Bronchial epithelial cell (primary cell): ENCODE measurements at regions not wholly inside any gene's neighbourhood (a gene's known extent, or its start where the extent isn't known, plus 50 kb on each side); places are given as distances from the start of the nearest gene placed in this dataset.
A peak's percentile ranks its signal among the peaks of the same experiment; 100 is the strongest.

Experiments
- DNase-seq: peaks from one replicate; pipeline ENCODE4 v3.0.0-alpha.2; 2010; ENCODE audit warnings: low read depth
- FAIRE-seq: peaks from 2 replicates; lab custom pipeline; 2011; peaks lifted over from hg19 to GRCh38; lab: Jason Lieb, UNC
- H3K27me3 ChIP-seq: 2 replicates; pipeline ENCODE4 v1.5.1; 2011; ENCODE audit warnings: low read length; ENCODE audit not compliant: control insufficient read depth, insufficient read depth
- H3K36me3 ChIP-seq: 2 replicates; pipeline ENCODE4 v1.5.1; 2011; ENCODE audit warnings: low read length; ENCODE audit not compliant: control insufficient read depth, insufficient read depth
- H3K4me3 ChIP-seq: 2 replicates; pipeline ENCODE4 v1.5.1; 2011; ENCODE audit warnings: mild to moderate bottlenecking, low read depth, low read length, control low read depth
- CTCF ChIP-seq: IDR thresholded peaks from 2 replicates; pipeline ENCODE4 v1.5.1; 2011; ENCODE audit warnings: mild to moderate bottlenecking, moderate library complexity, low read length, control low read depth, inconsistent platforms; ENCODE audit not compliant: insufficient read depth, severe bottlenecking

GRCh38 chr3:107130089-107130700 lies 247.0 kb upstream of the CCDC54 start:
- H3K4me3 ChIP-seq, result no peak overlapping the region
- DNase-seq, result no peak
- no peak for TF ChIP-seq CTCF
- H3K36me3 ChIP-seq, result no peaks in the 10 kb centered on the region
- peak; percentile 95 for FAIRE-seq
- no peaks in the 10 kb centered on the region for H3K27me3 ChIP-seq

GRCh38 chr3:107132674-107133073 lies 244.6 kb upstream of the CCDC54 start:
- DNase-seq (no peak), FAIRE-seq (peak; percentile 40)
- Histone ChIP-seq H3K4me3 (no peak overlapping the region), H3K36me3 (no peaks in the 10 kb centered on the region), H3K27me3 (no peaks in the 10 kb centered on the region)
- no peak for TF ChIP-seq CTCF

GRCh38 chr3:107133891-107134290 lies 243.3 kb upstream of the CCDC54 start:
- Histone ChIP-seq H3K4me3 (no peak overlapping the region), H3K36me3 (no peaks in the 10 kb centered on the region), H3K27me3 (no peaks in the 10 kb centered on the region)
- FAIRE-seq (no peak), DNase-seq (no peak)
- TF ChIP-seq CTCF, result no peak

- FAIRE-seq, result no peak
- Histone ChIP-seq H3K4me3 (no peak overlapping the region), H3K36me3 (no peaks in the 10 kb centered on the region), H3K27me3 (no peaks in the 10 kb centered on the region)
- no peak for TF ChIP-seq CTCF
- no peak for DNase-seq
Observed at GRCh38 chr3:107142171-107142570, 235.1 kb upstream of the CCDC54 start.

- FAIRE-seq (no peak), DNase-seq (no peak)
- no peak for TF ChIP-seq CTCF
- no peak overlapping the region for H3K4me3 ChIP-seq
- H3K36me3 ChIP-seq, result no peaks in the 10 kb centered on the region
- H3K27me3 ChIP-seq, result no peaks in the 10 kb centered on the region
Observed at GRCh38 chr3:107142786-107143575, 234.3 kb upstream of the CCDC54 start.

GRCh38 chr3:107150675-107151074 lies 226.6 kb upstream of the CCDC54 start:
- no peaks in the 10 kb centered on the region for H3K27me3 ChIP-seq
- DNase-seq, result no peak
- H3K4me3 ChIP-seq, result no peak overlapping the region
- no peak for TF ChIP-seq CTCF
- no peak for FAIRE-seq
- no peaks in the 10 kb centered on the region for H3K36me3 ChIP-seq
